SK-N-SH (cell line): ENCODE measurements at regions not wholly inside any gene's neighbourhood (a gene's known extent, or its start where the extent isn't known, plus 50 kb on each side); places are given as distances from the start of the nearest gene placed in this dataset.
"Not testable (repeated sequence)": the region's sequence is repeated elsewhere in the genome, so short reads cannot be mapped to it uniquely, and the experiment has no call there.

Experiments used
- CTCF ChIP-seq: fragments of 200-600 bp; sonication (generic); IDR thresholded peaks from 2 replicates; pipeline ENCODE4 v1.6.1; 2017; ENCODE audit warnings: antibody characterized with exemption, mild to moderate bottlenecking, moderate library complexity
- EZH2phosphoT487 ChIP-seq: fragments of 200-600 bp; sonication (generic); IDR thresholded peaks from 2 replicates; pipeline ENCODE4 v1.6.1; 2017; ENCODE audit warnings: low read depth, mixed run types, mild to moderate bottlenecking, antibody characterized with exemption, moderate library complexity, borderline replicate concordance
- FOSL2 ChIP-seq: IDR thresholded peaks from 2 replicates; pipeline ENCODE4 v1.4.0; 2012; ENCODE audit warnings: low read depth, mild to moderate bottlenecking, moderate library complexity, borderline replicate concordance
- MXI1 ChIP-seq: IDR thresholded peaks from 2 replicates; pipeline ENCODE4 v1.6.1; 2012; ENCODE audit warnings: mild to moderate bottlenecking, low read depth, low read length, improper control_type of control experiment
- NFIC ChIP-seq: IDR thresholded peaks from 2 replicates; pipeline ENCODE4 v1.4.0; 2012; ENCODE audit warnings: borderline replicate concordance
- NRF1 ChIP-seq: IDR thresholded peaks from 2 replicates; pipeline ENCODE4 v1.6.1; 2012; ENCODE audit warnings: low read depth, mild to moderate bottlenecking, low read length
- PBX3 ChIP-seq: IDR thresholded peaks from 2 replicates; pipeline ENCODE4; 2012
- POLR2AphosphoS5 ChIP-seq: IDR thresholded peaks from 2 replicates; pipeline ENCODE4 v1.6.1; 2012; ENCODE audit warnings: low read depth, low read length
- REST ChIP-seq: IDR thresholded peaks from 2 replicates; pipeline ENCODE4 v1.6.1; 2012; ENCODE audit warnings: mild to moderate bottlenecking, low read depth, low read length, moderate library complexity
- SIN3A ChIP-seq: IDR thresholded peaks from 2 replicates; pipeline ENCODE4 v1.6.1; 2012; ENCODE audit warnings: low read depth, mild to moderate bottlenecking, low read length, moderate library complexity, borderline replicate concordance
- SMC3 ChIP-seq: IDR thresholded peaks from 2 replicates; pipeline ENCODE4 v1.6.1; 2012; ENCODE audit warnings: low read depth, low read length, improper control_type of control experiment
- TAF1 ChIP-seq: IDR thresholded peaks from 2 replicates; pipeline ENCODE4 v1.6.1; 2012; ENCODE audit warnings: low read depth, mild to moderate bottlenecking, low read length, moderate library complexity, borderline replicate concordance
- ZBTB33 ChIP-seq: IDR thresholded peaks from 2 replicates; pipeline ENCODE4 v1.4.0; 2012; ENCODE audit warnings: low read depth, borderline replicate concordance

- not testable (repeated sequence) for TF ChIP-seq CTCF, SIN3A, POLR2AphosphoS5, ZBTB33, NRF1, TAF1, FOSL2, REST, NFIC, EZH2phosphoT487, SMC3, MXI1, PBX3
These were observed 72.7 kb downstream of the EXTL2 start for GRCh38 chr1:100821919-100822318.
